DND-41 (cell line): ENCODE measurements at regions not wholly inside any gene's neighbourhood (a gene's known extent, or its start where the extent isn't known, plus 50 kb on each side); places are given as distances from the start of the nearest gene placed in this dataset.
"Not testable (repeated sequence)": the region's sequence is repeated elsewhere in the genome, so short reads cannot be mapped to it uniquely, and the experiment has no call there.

Source experiments
- ATAC-seq: fragments of 200-7000 bp; cut with Tn5 transposase; 3 replicates; pipeline ENCODE4 v1.9.1; 2021; ENCODE audit warnings: low read depth; ENCODE audit not compliant: insufficient read depth
- DNase-seq: peaks from one replicate; pipeline ENCODE4 v3.0.0-alpha.2; 2020
- H2AFZ ChIP-seq: 2 replicates; pipeline ENCODE4 v1.6.0; 2012; ENCODE audit warnings: low read depth, low read length
- H3K27ac ChIP-seq: 2 replicates; pipeline ENCODE4 v1.5.1; 2012; ENCODE audit warnings: low read length, inconsistent platforms
- H3K27me3 ChIP-seq: fragments of 200-600 bp; sonication (generic); 2 replicates; pipeline ENCODE4 v1.6.0; 2012; ENCODE audit warnings: low read length, mild to moderate bottlenecking, inconsistent platforms; ENCODE audit not compliant: insufficient read depth, poor library complexity
- H3K36me3 ChIP-seq: 2 replicates; pipeline ENCODE4 v1.5.1; 2012; ENCODE audit warnings: low read length, inconsistent platforms; ENCODE audit not compliant: insufficient read depth
- H3K4me1 ChIP-seq: 2 replicates; pipeline ENCODE4 v1.5.1; 2012; ENCODE audit warnings: mild to moderate bottlenecking, low read length; ENCODE audit not compliant: insufficient read depth
- H3K4me2 ChIP-seq: 2 replicates; pipeline ENCODE4 v1.6.0; 2012; ENCODE audit warnings: mild to moderate bottlenecking, moderate library complexity, low read length, inconsistent platforms; ENCODE audit not compliant: insufficient read depth
- H3K4me3 ChIP-seq, 2 experiments: fragments of 200-600 bp in 1 of 2; shearing (Covaris generic) in 1 of 2; 2 replicates each; pipeline ENCODE4 v1.5.1; 2012 to 2016; ENCODE audit warnings: inconsistent platforms in 2 of 2, low read length in 2 of 2, mild to moderate bottlenecking in 2 of 2, low read depth in 1 of 2, moderate library complexity in 1 of 2
- H3K79me2 ChIP-seq: 2 replicates; pipeline ENCODE4 v1.6.0; 2012; ENCODE audit warnings: low read length, inconsistent platforms; ENCODE audit not compliant: insufficient read depth
- H3K9ac ChIP-seq: 2 replicates; pipeline ENCODE4 v1.6.0; 2012; ENCODE audit warnings: low read depth, mild to moderate bottlenecking, inconsistent platforms, low read length, moderate library complexity
- H3K9me3 ChIP-seq: 2 replicates; pipeline ENCODE4 v1.5.1; 2012; ENCODE audit warnings: low read length, moderate library complexity, mild to moderate bottlenecking, inconsistent platforms; ENCODE audit not compliant: insufficient read depth, severe bottlenecking
- H4K20me1 ChIP-seq: 2 replicates; pipeline ENCODE4 v1.6.0; 2012; ENCODE audit warnings: low read length; ENCODE audit not compliant: insufficient read depth
- CTCF ChIP-seq: IDR thresholded peaks from 2 replicates; pipeline ENCODE4 v1.5.1; 2012; ENCODE audit warnings: borderline replicate concordance, low read length, moderate library complexity, mild to moderate bottlenecking; ENCODE audit not compliant: poor library complexity, severe bottlenecking; ENCODE audit errors: extremely low read depth
- EZH2 ChIP-seq: IDR thresholded peaks from 3 replicates; pipeline ENCODE4 v1.6.1; 2012; ENCODE audit warnings: borderline replicate concordance, low read depth, mild to moderate bottlenecking, moderate library complexity, low read length, inconsistent platforms; ENCODE audit not compliant: severe bottlenecking

- Histone ChIP-seq H3K36me3 (no peaks in the 10 kb centered on the region), H3K4me2 (no peak overlapping the region), H3K27ac (no peak overlapping the region), H3K9ac (no peak overlapping the region), H3K27me3 (no peaks in the 10 kb centered on the region), H3K4me1 (no peaks in the 10 kb centered on the region), H4K20me1 (no peaks in the 10 kb centered on the region), H3K79me2 (no peaks in the 10 kb centered on the region), H3K9me3 (peaks cover 3% of the 10 kb centered on the region), H2AFZ (no peak overlapping the region), H3K4me3 (no peak overlapping the region)
- no peak for TF ChIP-seq EZH2
- no peak for TF ChIP-seq CTCF
- DNase-seq (no peak), ATAC-seq (no peak)
Observed at GRCh38 chr1:224559981-224560728, 56.0 kb upstream of the CNIH3 start.

- ATAC-seq, H3K27me3 ChIP-seq, H4K20me1 ChIP-seq, H3K4me2 ChIP-seq, H3K4me3 ChIP-seq, H3K36me3 ChIP-seq, H3K79me2 ChIP-seq, H3K27ac ChIP-seq, H3K9ac ChIP-seq, DNase-seq, H3K9me3 ChIP-seq, H3K4me1 ChIP-seq, H2AFZ ChIP-seq: not testable (repeated sequence)
Observed at GRCh38 chr1:224562881-224563280, 53.2 kb upstream of the CNIH3 start.

- no peak overlapping the region for H3K27ac ChIP-seq
- H4K20me1 ChIP-seq = no peaks in the 10 kb centered on the region
- no peaks in the 10 kb centered on the region for H3K36me3 ChIP-seq
- H3K4me2 ChIP-seq = no peak overlapping the region
- H3K9ac ChIP-seq = no peak overlapping the region
- peaks cover 3% of the 10 kb centered on the region for H3K9me3 ChIP-seq
- H3K79me2 ChIP-seq = no peaks in the 10 kb centered on the region
- H3K27me3 ChIP-seq = no peaks in the 10 kb centered on the region
- H3K4me3 ChIP-seq = no peak overlapping the region
- DNase-seq (no peak), ATAC-seq (no peak)
- H3K4me1 ChIP-seq = no peaks in the 10 kb centered on the region
- TF ChIP-seq CTCF = no peak
- no peak for TF ChIP-seq EZH2
- no peak overlapping the region for H2AFZ ChIP-seq
Observed at GRCh38 chr1:224563666-224564065, 52.5 kb upstream of the CNIH3 start.

- Histone ChIP-seq H4K20me1 (no peaks in the 10 kb centered on the region), H3K9me3 (peaks cover 3% of the 10 kb centered on the region), H2AFZ (no peak overlapping the region), H3K4me2 (no peak overlapping the region), H3K4me3 (no peak overlapping the region), H3K79me2 (no peaks in the 10 kb centered on the region), H3K27ac (no peak overlapping the region), H3K27me3 (no peaks in the 10 kb centered on the region), H3K36me3 (no peaks in the 10 kb centered on the region), H3K4me1 (no peaks in the 10 kb centered on the region), H3K9ac (no peak overlapping the region)
- no peak for TF ChIP-seq CTCF
- DNase-seq = no peak
- ATAC-seq = no peak
Observed at GRCh38 chr1:224564454-224565084, 51.5 kb upstream of the CNIH3 start.
